CD4-positive, alpha-beta T cell treated with Interleukin-6 for 4 hours (primary cell): ENCODE measurements at regions not wholly inside any gene's neighbourhood (a gene's known extent, or its start where the extent isn't known, plus 50 kb on each side); places are given as distances from the start of the nearest gene placed in this dataset.
"Not testable (repeated sequence)": the region's sequence is repeated elsewhere in the genome, so short reads cannot be mapped to it uniquely, and the experiment has no call there.

ENCODE experiments used
- DNase-seq: peaks from one replicate; pipeline ENCODE4 v3.0.0-alpha.2; 2020; ENCODE audit warnings: mixed read lengths

DNA sequence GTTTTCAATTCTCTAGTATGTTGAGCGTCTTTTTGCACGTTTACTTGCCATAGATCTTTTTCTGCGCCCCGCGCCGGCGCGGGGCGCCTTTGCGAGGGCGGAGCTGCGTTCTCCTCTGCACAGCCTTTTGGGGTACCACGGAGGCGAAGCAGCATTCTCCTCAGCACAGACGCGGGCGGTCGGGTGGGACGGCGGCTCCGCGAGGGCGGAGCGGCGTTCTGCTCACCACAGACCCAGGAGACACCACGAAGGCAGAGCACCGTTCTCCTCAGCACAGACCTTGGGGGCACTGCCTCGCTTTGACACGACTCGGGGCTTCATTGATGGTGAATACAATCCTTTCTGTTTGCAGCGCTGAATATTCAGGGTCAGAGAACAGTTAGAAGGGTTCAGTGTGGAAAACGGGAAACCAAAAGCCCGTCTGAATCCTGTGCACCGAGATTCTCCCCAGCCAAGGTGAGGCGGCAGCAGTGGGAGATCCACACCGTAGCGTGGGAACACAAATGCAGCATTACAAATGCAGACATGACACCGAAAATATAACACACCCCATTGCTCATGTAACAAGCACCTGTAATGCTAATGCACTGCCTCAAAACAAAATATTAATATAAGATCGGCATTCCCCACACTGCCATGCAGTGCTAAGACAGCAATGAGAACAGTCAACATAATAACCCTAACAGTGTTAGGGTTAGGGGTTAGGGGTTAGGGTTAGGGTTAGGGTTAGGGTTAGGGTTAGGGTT, 190.7 kb upstream of the VIPR2 start:
- DNase-seq, result not testable (repeated sequence)

GRCh38 chr7:159332854-159333479, 188.3 kb upstream of the VIPR2 start:
- not testable (repeated sequence) for DNase-seq

GRCh38 chr7:159331462-159331861, 186.8 kb upstream of the VIPR2 start:
- no peak for DNase-seq

- no peak for DNase-seq
Measured at GRCh38 chr7:159329818-159330378, 185.2 kb upstream of the VIPR2 start.

- no peak for DNase-seq
Measured at GRCh38 chr7:159328096-159328495, 183.4 kb upstream of the VIPR2 start.

- DNase-seq, result no peak
Measured at GRCh38 chr7:159323359-159323758, 178.7 kb upstream of the VIPR2 start.

DNA sequence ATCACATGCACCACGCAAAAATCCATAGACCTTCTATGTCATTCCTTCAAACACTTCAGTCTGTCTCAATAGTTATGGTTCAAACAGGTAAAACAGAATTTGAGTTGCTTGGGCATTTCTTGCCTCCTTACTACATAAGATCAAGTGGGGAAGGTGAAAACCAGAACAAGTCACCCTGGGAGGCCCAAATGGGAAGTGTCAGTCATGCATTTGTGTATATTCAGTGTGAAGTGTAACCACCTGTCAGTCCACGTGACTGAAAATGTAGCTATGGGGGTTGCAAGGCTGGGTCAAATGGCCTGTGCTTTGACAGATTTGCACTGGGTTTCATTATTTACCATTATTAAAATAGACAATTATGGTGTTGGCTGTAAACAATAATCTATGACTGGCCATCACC, 176.6 kb upstream of the VIPR2 start:
- no peak for DNase-seq

DNA sequence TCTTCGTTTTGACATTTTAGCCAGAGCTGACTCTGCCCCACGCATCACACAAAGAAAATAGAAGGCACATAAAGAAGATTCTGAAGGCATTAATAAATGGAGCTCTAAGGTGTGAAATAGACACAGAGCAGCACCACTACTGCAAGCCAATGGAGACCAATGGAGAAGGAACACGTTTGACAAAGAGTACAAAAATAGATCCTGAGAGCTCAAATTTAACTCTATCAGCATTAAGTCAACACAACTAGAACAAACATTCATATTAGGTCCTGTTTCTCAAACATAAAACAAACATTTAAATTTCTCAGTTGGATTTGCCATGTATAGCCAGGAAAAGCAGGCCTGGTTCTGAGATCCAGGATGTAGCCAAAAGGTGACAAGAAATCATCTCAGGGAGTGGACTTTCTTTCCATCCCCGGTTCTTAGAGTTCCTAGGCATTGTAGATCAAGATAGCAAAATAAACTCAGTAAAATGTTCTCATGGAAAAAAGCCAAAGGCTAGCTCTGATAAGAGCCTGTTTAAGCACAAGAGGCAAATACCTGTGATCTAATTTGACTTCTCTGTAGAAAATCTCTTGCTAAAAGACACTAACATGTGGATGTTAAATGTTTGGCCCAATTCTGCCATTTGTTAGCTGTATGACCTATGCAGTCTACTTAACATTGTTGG, 174.2 kb upstream of the VIPR2 start:
- no peak for DNase-seq

DNA sequence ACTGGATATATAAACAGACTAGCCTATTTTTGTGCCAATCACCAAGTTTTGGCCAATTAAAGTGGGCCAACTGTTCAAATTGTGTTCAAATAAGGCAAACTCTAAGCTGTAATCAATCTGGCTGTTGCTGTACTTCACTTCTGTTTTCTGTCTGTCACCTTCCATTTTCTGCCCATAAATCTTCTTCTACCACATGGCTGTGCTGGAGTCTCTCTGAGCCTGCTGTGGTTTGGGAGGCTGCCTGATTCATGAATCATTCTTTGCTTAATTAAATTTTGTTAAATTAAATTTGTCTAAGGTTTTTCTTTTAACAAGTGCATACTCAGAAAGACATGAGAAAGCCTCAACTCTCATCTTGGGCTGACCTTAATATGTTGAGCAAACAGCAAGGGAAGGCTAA, 172.6 kb upstream of the VIPR2 start:
- DNase-seq, result no peak

DNA sequence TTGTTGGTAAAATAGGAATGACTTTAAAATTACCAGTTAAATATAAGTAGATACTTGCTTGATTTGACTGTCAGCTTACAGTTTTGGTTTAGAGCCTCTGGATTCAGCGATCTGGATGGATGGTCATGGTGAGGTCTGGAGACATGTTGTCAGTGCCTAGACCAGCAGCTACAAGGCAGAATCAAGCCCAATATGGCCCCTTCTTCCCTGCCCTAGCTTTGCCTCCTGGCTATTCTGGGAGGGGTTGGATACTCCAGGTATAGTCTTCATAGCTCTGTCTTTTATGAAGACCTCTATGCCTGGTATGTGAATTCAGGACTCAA, 166.5 kb upstream of the VIPR2 start:
- DNase-seq, result no peak

GRCh38 chr7:159310457-159311171, 165.9 kb upstream of the VIPR2 start:
- DNase-seq, result no peak

GRCh38 chr7:159309214-159309613, 164.5 kb upstream of the VIPR2 start:
- not testable (repeated sequence) for DNase-seq

DNA sequence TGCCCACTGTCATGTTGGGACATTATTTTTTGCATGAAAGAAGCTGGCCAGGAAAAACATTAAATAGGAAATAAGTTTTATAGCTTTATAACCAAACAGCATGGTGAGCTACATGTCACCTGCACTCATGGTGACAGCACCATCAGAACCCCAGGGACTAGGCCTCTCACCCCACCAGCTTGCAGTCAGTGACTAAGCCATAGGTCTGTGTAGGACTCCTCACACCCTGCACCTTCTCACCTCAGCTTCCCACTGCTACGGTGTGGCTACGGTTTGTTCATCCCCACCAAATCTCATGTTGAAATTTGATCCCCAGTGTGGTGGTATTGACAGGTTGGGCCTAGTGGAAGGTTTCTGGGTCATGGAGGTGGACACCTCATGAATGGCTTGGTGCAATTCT, 161.3 kb upstream of the VIPR2 start:
- DNase-seq, result no peak

DNA sequence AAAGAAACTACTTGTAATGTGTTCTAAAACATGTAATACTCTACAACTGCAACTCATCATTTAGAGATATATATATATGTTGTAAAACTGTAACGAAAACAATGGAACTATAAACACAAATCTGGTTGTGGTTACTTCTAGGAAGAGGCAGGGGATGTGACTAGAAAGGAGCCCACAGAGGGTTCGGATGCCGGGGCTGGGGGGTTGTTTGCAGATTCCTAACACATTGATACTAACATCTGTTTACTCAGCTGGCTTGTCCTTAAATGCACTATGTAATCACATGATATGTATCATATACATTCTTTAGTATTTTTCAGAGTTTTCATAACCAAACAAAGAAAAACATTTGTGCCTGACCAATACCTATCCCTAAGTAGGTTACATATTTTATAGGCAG, 160.5 kb upstream of the VIPR2 start:
- not testable (repeated sequence) for DNase-seq

DNA sequence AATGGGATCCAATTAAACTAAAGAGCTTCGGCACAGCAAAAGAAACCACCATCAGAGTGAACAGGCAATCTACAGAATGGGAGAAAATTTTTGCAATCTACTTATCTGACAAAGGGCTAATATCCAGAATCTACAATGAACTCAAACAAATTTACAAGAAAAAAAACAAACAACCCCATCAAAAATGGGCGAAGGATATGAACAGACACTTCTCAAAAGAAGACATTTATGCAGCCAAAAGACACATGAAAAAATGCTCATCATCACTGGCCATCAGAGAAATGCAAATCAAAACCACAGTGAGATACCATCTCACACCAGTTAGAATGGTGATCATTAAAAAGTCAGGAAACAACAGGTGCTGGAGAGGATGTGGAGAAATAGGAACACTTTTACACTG, 158.8 kb upstream of the VIPR2 start:
- not testable (repeated sequence) for DNase-seq

DNA sequence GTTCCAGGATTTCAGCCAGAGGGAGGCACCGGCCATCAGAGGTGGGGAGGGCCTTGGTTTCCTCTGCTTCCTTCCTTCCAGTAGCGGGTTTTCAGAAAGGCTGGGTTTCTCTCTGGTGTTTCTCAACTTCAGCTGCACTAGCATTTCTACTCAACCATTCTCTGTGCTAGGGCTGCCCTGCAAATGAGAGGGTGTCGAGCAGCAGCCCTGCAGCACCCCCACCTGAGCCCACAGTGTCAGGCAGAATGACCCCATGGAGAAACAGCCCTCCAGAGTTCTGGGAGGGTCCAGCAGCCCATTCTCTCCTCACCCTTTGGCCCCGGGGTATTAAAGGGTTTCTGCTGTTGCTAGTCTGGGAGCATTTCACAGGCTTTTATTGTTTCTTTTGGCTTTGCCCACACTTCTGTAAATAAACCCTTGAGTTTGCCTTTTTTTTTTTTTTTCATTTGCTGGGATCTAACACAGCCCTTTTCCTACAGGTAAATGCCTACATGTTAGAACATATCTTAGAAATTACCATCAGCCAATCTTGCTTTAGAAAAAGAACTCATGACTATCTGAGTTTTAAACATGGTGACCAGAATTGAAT, 151.5 kb upstream of the VIPR2 start:
- DNase-seq, result no peak

GRCh38 chr7:159286487-159286886, 141.8 kb upstream of the VIPR2 start:
- DNase-seq, result not testable (repeated sequence)

DNA sequence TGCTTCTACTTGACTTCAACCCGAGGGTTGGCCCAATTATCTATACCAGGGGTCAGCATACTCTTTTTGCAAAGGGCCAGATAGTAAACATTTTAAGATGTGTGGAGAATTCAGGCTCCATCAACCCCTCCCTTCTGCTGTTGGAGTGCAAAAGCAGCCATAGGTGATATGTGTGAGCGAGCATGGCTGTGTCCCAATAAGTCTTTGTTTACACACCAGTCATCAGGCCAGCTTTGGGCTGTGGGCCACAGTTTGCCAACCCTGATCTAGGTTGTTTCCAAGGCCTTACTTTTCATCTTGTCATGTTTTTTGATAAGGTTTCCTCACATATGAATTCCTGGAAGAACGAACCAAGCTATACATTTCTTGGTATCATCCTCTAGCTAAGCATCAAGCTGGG, 136.9 kb upstream of the VIPR2 start:
- no peak for DNase-seq

DNA sequence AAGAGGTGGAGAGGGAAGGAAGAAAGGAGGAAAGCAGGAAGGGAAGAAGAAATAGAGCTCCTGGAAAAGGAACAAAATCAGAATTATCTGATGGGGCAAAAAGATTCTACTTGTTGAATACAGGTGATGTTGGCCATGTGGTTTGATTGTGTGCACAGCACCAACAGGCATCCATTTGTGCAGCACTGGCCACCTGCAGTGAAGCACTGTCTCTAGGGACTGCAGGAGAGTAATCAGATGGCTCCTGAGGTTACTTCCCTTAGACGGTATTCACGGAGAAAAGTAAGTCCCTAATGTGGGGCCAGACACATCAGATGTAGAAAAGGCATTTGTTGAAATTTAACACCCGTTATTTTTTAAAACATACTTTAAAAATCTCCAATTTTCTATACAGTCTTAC, 135.3 kb upstream of the VIPR2 start:
- no peak for DNase-seq

GRCh38 chr7:159272739-159273138, 128.1 kb upstream of the VIPR2 start:
- no peak for DNase-seq

- no peak for DNase-seq
Measured at GRCh38 chr7:159271781-159272180, 127.1 kb upstream of the VIPR2 start.

- no peak for DNase-seq
Measured at GRCh38 chr7:159269745-159270144, 125.1 kb upstream of the VIPR2 start.

- DNase-seq, result no peak
Measured at GRCh38 chr7:159263430-159263829, 118.8 kb upstream of the VIPR2 start.
